Body of pancreas (tissue), 4 donors: ENCODE measurements at regions not wholly inside any gene's neighbourhood (a gene's known extent, or its start where the extent isn't known, plus 50 kb on each side); places are given as distances from the start of the nearest gene placed in this dataset.

ENCODE experiments used
- ATAC-seq: fragments of 150-250 bp; one replicate; pipeline ENCODE4 v1.9.1; 2016
- DNase-seq, 4 donors: peaks; one replicate each; pipeline ENCODE4 v3.0.0-alpha.2; 2019
- H3K27ac ChIP-seq, 4 donors: fragments of 200-600 bp; sonication (generic); 1 replicate in 3 of 4; 2 replicates in 1 of 4; pipeline versions ENCODE4 v1.5.1 to v1.6.1; 2016 to 2019; ENCODE audit warnings: mild to moderate bottlenecking in 1 of 4, mixed read lengths in 1 of 4, moderate library complexity in 1 of 4
- H3K27me3 ChIP-seq, 2 donors: fragments of 200-600 bp; sonication (generic); one replicate each; pipeline ENCODE4 v1.6.0; 2016; ENCODE audit warnings: mild to moderate bottlenecking in 1 of 2
- H3K36me3 ChIP-seq, 2 donors: fragments of 200-600 bp; sonication (generic); replicated peaks in 1 of 2; 2 replicates each; pipeline ENCODE4 v1.5.1; 2016; ENCODE audit warnings: low read depth in 2 of 2; ENCODE audit not compliant: insufficient read depth in 1 of 2
- H3K4me1 ChIP-seq: fragments of 200-600 bp; sonication (generic); one replicate; pipeline ENCODE4 v1.6.0; 2016
- H3K4me3 ChIP-seq, 2 donors: fragments of 200-600 bp; sonication (generic); 1 replicate in 1 of 2; 2 replicates in 1 of 2; pipeline ENCODE4 v1.5.1; 2016 to 2019
- H3K9me3 ChIP-seq, 3 donors: fragments of 200-600 bp; sonication (generic); 1 replicate in 2 of 3; 2 replicates in 1 of 3; pipeline ENCODE4 v1.5.1; 2016
- CTCF ChIP-seq, 7 experiments: fragments of 450-650 bp in 4 of 7; fragments of 200-600 bp in 3 of 7; sonication (generic) in 3 of 7; IDR thresholded peaks; one replicate each; pipeline ENCODE4 v1.5.1; 2016 to 2019; ENCODE audit warnings: antibody characterized with exemption in 7 of 7
- POLR2A ChIP-seq, 3 donors: fragments of 450-650 bp; IDR thresholded peaks; one replicate each; pipeline ENCODE4 v1.6.1; 2016; ENCODE audit warnings: antibody characterized with exemption in 3 of 3, mild to moderate bottlenecking in 2 of 3
- WGBS, 2 donors: methylation state at CpG; one replicate each; pipeline ENCODE4 v1.1.5; 2017; 5-methylcytosine and 5-hydroxymethylcytosine counted together
- intact Hi-C: fragments of 100-400 bp; cut with DNase I; formaldehyde crosslinking; loops from one replicate; pipeline ENCODE4 v1.15.1; 2023

- 66 to 77% methylated on average over 2 of the region's 2 CpGs for WGBS, 2 donors
- no peaks in the 10 kb centered on the region for H3K4me1 ChIP-seq
- no peaks in the 10 kb centered on the region for H3K36me3 ChIP-seq
- no peak overlapping the region for H3K27ac ChIP-seq
- no peak for TF ChIP-seq CTCF (IDR thresholded peaks at IDR 0.05)
- no peak for TF ChIP-seq POLR2A (IDR thresholded peaks at IDR 0.05)
- ATAC-seq, result no peak
- H3K27me3 ChIP-seq, result no peaks in the 10 kb centered on the region
- no peaks in the 10 kb centered on the region for H3K9me3 ChIP-seq
- H3K4me3 ChIP-seq, result no peak overlapping the region
- DNase-seq, result no peak
- intact Hi-C loops, result no loop called here
These were observed 367.8 kb upstream of the RIOK2 start for GRCh38 chr5:97550818-97551217.

DNA sequence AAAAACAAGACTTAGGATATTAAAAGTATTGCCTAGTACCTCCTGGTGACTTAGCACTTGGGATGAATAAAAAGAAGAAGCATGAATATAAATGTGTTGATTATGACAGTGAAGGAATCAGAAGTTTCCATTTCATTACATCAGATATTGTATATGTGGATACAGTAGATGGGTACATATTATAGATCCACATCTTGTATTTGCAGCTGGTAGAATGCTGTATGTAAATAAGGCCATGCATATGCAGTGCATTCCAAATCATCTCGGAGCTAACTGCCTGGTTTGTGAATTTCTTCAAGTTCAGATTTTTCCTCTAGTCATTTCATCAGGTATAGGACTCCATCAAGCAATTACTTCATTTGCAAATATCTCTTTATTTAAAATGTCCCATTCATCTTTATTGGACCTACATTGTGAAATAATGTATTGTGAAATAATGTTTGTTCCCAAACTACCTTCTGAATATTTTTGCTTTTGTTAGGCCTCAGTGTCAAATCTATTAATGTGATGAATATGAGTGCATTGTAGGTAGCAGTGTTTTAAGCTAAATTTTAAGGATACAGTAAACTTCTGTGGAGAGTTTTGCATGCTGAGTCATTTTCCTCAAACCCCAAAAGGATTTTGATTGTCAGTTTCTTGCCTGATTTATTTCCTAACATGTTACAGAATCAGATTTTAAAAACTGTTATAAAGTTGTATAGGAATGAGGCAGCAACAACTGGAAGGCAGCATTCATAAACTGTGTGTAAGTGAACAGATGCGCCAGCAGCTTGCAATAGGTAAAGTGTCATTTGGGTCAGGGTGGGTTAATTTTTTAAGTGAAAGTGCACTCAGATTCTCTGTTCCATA lies 370.8 kb upstream of the RIOK2 start:
- intact Hi-C loops, result no loop called here
- DNase-seq, result no peak
- Histone ChIP-seq H3K4me3 (no peak overlapping the region), H3K9me3 (no peaks in the 10 kb centered on the region), H3K27ac (no peak overlapping the region), H3K4me1 (no peaks in the 10 kb centered on the region), H3K36me3 (no peaks in the 10 kb centered on the region), H3K27me3 (no peaks in the 10 kb centered on the region)
- WGBS, 2 donors, result 68 to 76% methylated on average over 2 of the region's 2 CpGs
- TF ChIP-seq POLR2A (IDR thresholded peaks at IDR 0.05) (no peak), CTCF (IDR thresholded peaks at IDR 0.05) (no peak)
- ATAC-seq, result no peak

- no peak for TF ChIP-seq POLR2A (IDR thresholded peaks at IDR 0.05)
- TF ChIP-seq CTCF (IDR thresholded peaks at IDR 0.05), result no peak
- Histone ChIP-seq H3K27ac (no peak overlapping the region), H3K4me1 (no peaks in the 10 kb centered on the region), H3K36me3 (no peaks in the 10 kb centered on the region), H3K4me3 (no peak overlapping the region), H3K27me3 (no peaks in the 10 kb centered on the region), H3K9me3 (no peaks in the 10 kb centered on the region)
- DNase-seq (no peak), ATAC-seq (no peak)
- WGBS, 2 donors, result 42 to 44% methylated on average over 4 of the region's 4 CpGs
- intact Hi-C loops, result no loop called here
These were observed 372.1 kb upstream of the RIOK2 start for GRCh38 chr5:97554977-97555643.

GRCh38 chr5:97555644-97555981 lies 372.6 kb upstream of the RIOK2 start:
- no peak for DNase-seq
- Histone ChIP-seq H3K36me3 (no peaks in the 10 kb centered on the region), H3K4me3 (no peak overlapping the region), H3K9me3 (no peaks in the 10 kb centered on the region), H3K27me3 (no peaks in the 10 kb centered on the region), H3K4me1 (no peaks in the 10 kb centered on the region), H3K27ac (no peak overlapping the region)
- TF ChIP-seq CTCF (IDR thresholded peaks at IDR 0.05) (no peak), POLR2A (IDR thresholded peaks at IDR 0.05) (no peak)
- intact Hi-C loops, result no loop called here
- no peak for ATAC-seq
- 55 to 69% methylated on average over 1 of the region's 1 CpG for WGBS, 2 donors
